Natural killer cell treated with Interleukin-12 subunit alpha and Interleukin-12 subunit beta and Interleukin-15 and Interleukin-18, amount 100 ng/mL, for 72 hours (primary cell): ENCODE measurements at regions not wholly inside any gene's neighbourhood (a gene's known extent, or its start where the extent isn't known, plus 50 kb on each side); places are given as distances from the start of the nearest gene placed in this dataset.
A peak's percentile ranks its signal among the peaks of the same experiment; 100 is the strongest.

Source experiments
- ATAC-seq, 2 donors: fragments of 150-1000 bp; cut with Tn5 transposase in 1 of 2; sonication (Bioruptor Pico), chemical (Tn5 transposase) in 1 of 2; 2 replicates each; pipeline ENCODE4 v1.10.0; 2021
- DNase-seq: peaks from one replicate; pipeline ENCODE4 v3.0.0; 2022; ENCODE audit warnings: low spot score
- H3K27ac Mint-ChIP-seq, 2 donors: 1 replicate in 1 of 2; 2 replicates in 1 of 2; pipeline ENCODE4 v1.8.0; 2022; ENCODE audit warnings: mixed read lengths in 2 of 2, mild to moderate bottlenecking in 1 of 2, moderate library complexity in 1 of 2
- H3K27me3 Mint-ChIP-seq, 2 donors: 1 replicate in 1 of 2; 2 replicates in 1 of 2; pipeline ENCODE4 v1.8.0; 2022; ENCODE audit warnings: mixed read lengths in 2 of 2
- H3K36me3 Mint-ChIP-seq: one replicate; pipeline ENCODE4 v1.8.0; 2022; ENCODE audit warnings: mixed read lengths
- H3K4me1 Mint-ChIP-seq, 2 donors: 1 replicate in 1 of 2; 2 replicates in 1 of 2; pipeline ENCODE4 v1.8.0; 2022; ENCODE audit warnings: low read depth in 2 of 2, mixed read lengths in 2 of 2, mild to moderate bottlenecking in 1 of 2
- H3K4me3 Mint-ChIP-seq: one replicate; pipeline ENCODE4 v1.8.0; 2022; ENCODE audit warnings: mixed read lengths
- H3K9me3 Mint-ChIP-seq: 2 replicates; pipeline ENCODE4 v1.8.0; 2022; ENCODE audit warnings: mixed read lengths

- DNase-seq (peak; percentile 81), ATAC-seq (peak; percentile 80 to 85)
- H3K27ac Mint-ChIP-seq, result peak overlapping the region in 1 of 2 donors; percentile 84
- H3K27me3 Mint-ChIP-seq, result no peaks in the 10 kb centered on the region
- peaks cover 33 to 37% of the 10 kb centered on the region in 2 donors for H3K4me1 Mint-ChIP-seq
- peak overlapping the region; percentile 57 for H3K4me3 Mint-ChIP-seq
- H3K36me3 Mint-ChIP-seq, result no peaks in the 10 kb centered on the region
- H3K9me3 Mint-ChIP-seq, result no peaks in the 10 kb centered on the region
Observed at GRCh38 chr4:123479944-123480343, 83.3 kb downstream of the SPRY1 start.

GRCh38 chr4:123480706-123481418 is 84.3 kb downstream of the SPRY1 start:
- Mint-ChIP-seq H3K27me3 (no peaks in the 10 kb centered on the region), H3K27ac (peak overlapping the region in 1 of 2 donors; percentile 60), H3K4me1 (peaks cover 33 to 37% of the 10 kb centered on the region in 2 donors), H3K4me3 (no peak overlapping the region), H3K9me3 (no peaks in the 10 kb centered on the region), H3K36me3 (no peaks in the 10 kb centered on the region)
- DNase-seq, result no peak
- ATAC-seq, result no peak

GRCh38 chr4:123481717-123482116 is 85.1 kb downstream of the SPRY1 start:
- Mint-ChIP-seq H3K27ac (no peak overlapping the region), H3K9me3 (no peaks in the 10 kb centered on the region), H3K4me3 (no peak overlapping the region), H3K27me3 (no peaks in the 10 kb centered on the region), H3K4me1 (peaks cover 33 to 34% of the 10 kb centered on the region in 2 donors), H3K36me3 (no peaks in the 10 kb centered on the region)
- ATAC-seq (no peak), DNase-seq (no peak)

- Mint-ChIP-seq H3K4me1 (peaks cover 16 to 19% of the 10 kb centered on the region in 2 donors), H3K9me3 (no peaks in the 10 kb centered on the region)
- no peak for ATAC-seq
Observed at GRCh38 chr4:123484291-123484926, 87.8 kb downstream of the SPRY1 start.

GRCh38 chr4:123485601-123486000 is 89.0 kb downstream of the SPRY1 start:
- no peak overlapping the region for H3K4me3 Mint-ChIP-seq
- ATAC-seq, result no peak
- H3K27ac Mint-ChIP-seq, result no peak overlapping the region
- no peaks in the 10 kb centered on the region for H3K9me3 Mint-ChIP-seq
- H3K27me3 Mint-ChIP-seq, result no peaks in the 10 kb centered on the region
- DNase-seq, result no peak
- H3K36me3 Mint-ChIP-seq, result no peaks in the 10 kb centered on the region
- peaks cover 11 to 16% of the 10 kb centered on the region in 2 donors for H3K4me1 Mint-ChIP-seq

More at GRCh38 chr4:123484291-123484926, 87.8 kb downstream of the SPRY1 start:
- H3K27ac Mint-ChIP-seq, result no peak overlapping the region
- no peak overlapping the region for H3K4me3 Mint-ChIP-seq
- H3K27me3 Mint-ChIP-seq, result no peaks in the 10 kb centered on the region
- DNase-seq, result no peak
- H3K36me3 Mint-ChIP-seq, result no peaks in the 10 kb centered on the region

- peaks cover 0 to 8% of the 10 kb centered on the region in 2 donors for H3K27me3 Mint-ChIP-seq
- H3K36me3 Mint-ChIP-seq, result no peaks in the 10 kb centered on the region
- peak overlapping the region; percentile 28 for H3K4me3 Mint-ChIP-seq
- H3K27ac Mint-ChIP-seq, result peak overlapping the region; percentile 54 to 77
- DNase-seq (no peak), ATAC-seq (peak; percentile 93 to 95)
- peaks cover 11% of the 10 kb centered on the region in 2 donors for H3K4me1 Mint-ChIP-seq
- H3K9me3 Mint-ChIP-seq, result no peaks in the 10 kb centered on the region
Observed at GRCh38 chr4:123488916-123489315, 92.3 kb downstream of the SPRY1 start.

GRCh38 chr4:123495530-123495929 is 98.9 kb downstream of the SPRY1 start:
- H3K4me1 Mint-ChIP-seq, result no peaks in the 10 kb centered on the region
- H3K36me3 Mint-ChIP-seq, result no peaks in the 10 kb centered on the region
- DNase-seq, result no peak
- H3K4me3 Mint-ChIP-seq, result no peak overlapping the region
- ATAC-seq, result no peak
- peaks cover 0 to 14% of the 10 kb centered on the region in 2 donors for H3K27me3 Mint-ChIP-seq
- no peak overlapping the region for H3K27ac Mint-ChIP-seq
- no peaks in the 10 kb centered on the region for H3K9me3 Mint-ChIP-seq

GRCh38 chr4:123496421-123496820 is 99.8 kb downstream of the SPRY1 start:
- Mint-ChIP-seq H3K27me3 (peaks cover 0 to 14% of the 10 kb centered on the region in 2 donors), H3K4me1 (no peaks in the 10 kb centered on the region), H3K9me3 (no peaks in the 10 kb centered on the region), H3K4me3 (no peak overlapping the region), H3K27ac (no peak overlapping the region), H3K36me3 (no peaks in the 10 kb centered on the region)
- DNase-seq (no peak), ATAC-seq (no peak)

GRCh38 chr4:123497340-123497739 is 100.7 kb downstream of the SPRY1 start:
- no peaks in the 10 kb centered on the region for H3K36me3 Mint-ChIP-seq

GRCh38 chr4:123501733-123502132 is 105.1 kb downstream of the SPRY1 start:
- Mint-ChIP-seq H3K9me3 (no peaks in the 10 kb centered on the region), H3K27me3 (peaks cover 2 to 13% of the 10 kb centered on the region in 2 donors), H3K36me3 (no peaks in the 10 kb centered on the region), H3K27ac (no peak overlapping the region), H3K4me1 (peaks cover 6 to 9% of the 10 kb centered on the region in 2 donors), H3K4me3 (no peak overlapping the region)
- DNase-seq, result no peak
- ATAC-seq, result no peak

More at GRCh38 chr4:123497340-123497739, 100.7 kb downstream of the SPRY1 start:
- Mint-ChIP-seq H3K4me1 (no peaks in the 10 kb centered on the region), H3K4me3 (no peak overlapping the region), H3K9me3 (no peaks in the 10 kb centered on the region), H3K27me3 (peaks cover 0 to 14% of the 10 kb centered on the region in 2 donors), H3K27ac (no peak overlapping the region)
- DNase-seq, result no peak
- ATAC-seq, result no peak

GRCh38 chr4:123503698-123504363 is 107.2 kb downstream of the SPRY1 start:
- no peaks in the 10 kb centered on the region for H3K36me3 Mint-ChIP-seq
- H3K9me3 Mint-ChIP-seq, result no peaks in the 10 kb centered on the region
- H3K27me3 Mint-ChIP-seq, result peaks cover 2 to 13% of the 10 kb centered on the region in 2 donors
- no peak for DNase-seq
- H3K27ac Mint-ChIP-seq, result no peak overlapping the region
- no peak for ATAC-seq
- H3K4me3 Mint-ChIP-seq, result no peak overlapping the region
- H3K4me1 Mint-ChIP-seq, result peaks cover 6 to 9% of the 10 kb centered on the region in 2 donors

GRCh38 chr4:123505095-123506010 is 108.8 kb downstream of the SPRY1 start:
- DNase-seq (no peak), ATAC-seq (peak; percentile 70 to 81)
- Mint-ChIP-seq H3K27ac (peak overlapping the region; percentile 27 to 58), H3K9me3 (no peaks in the 10 kb centered on the region), H3K4me1 (peaks cover 6 to 9% of the 10 kb centered on the region in 2 donors), H3K4me3 (peak overlapping the region; percentile 83), H3K27me3 (peaks cover 2 to 13% of the 10 kb centered on the region in 2 donors), H3K36me3 (no peaks in the 10 kb centered on the region)

GRCh38 chr4:123506011-123506695 is 109.6 kb downstream of the SPRY1 start:
- Mint-ChIP-seq H3K27me3 (peaks cover 2 to 13% of the 10 kb centered on the region in 2 donors), H3K36me3 (no peaks in the 10 kb centered on the region), H3K4me1 (peaks cover 6 to 9% of the 10 kb centered on the region in 2 donors), H3K9me3 (no peaks in the 10 kb centered on the region), H3K27ac (peak overlapping the region; percentile 27 to 58), H3K4me3 (peak overlapping the region; percentile 83)
- ATAC-seq, result peak in 1 of 2 donors; percentile 24
- no peak for DNase-seq
